Natural killer cell (primary cell): ENCODE measurements at regions not wholly inside any gene's neighbourhood (a gene's known extent, or its start where the extent isn't known, plus 50 kb on each side); places are given as distances from the start of the nearest gene placed in this dataset.

Experiments
- ATAC-seq, 3 donors: fragments of 150-1000 bp in 2 of 3; fragments of 200-7000 bp in 1 of 3; cut with Tn5 transposase; 1 replicate in 1 of 3; 2 replicates in 2 of 3; pipeline ENCODE4 v1.10.0; 2021; ENCODE audit warnings: mild to moderate bottlenecking in 2 of 3, moderate library complexity in 2 of 3
- DNase-seq, 2 donors: peaks; one replicate each; pipeline versions ENCODE4 v3.0.0 to v3.0.0-alpha.2; 2013 to 2021; ENCODE audit warnings: mixed read lengths in 1 of 2
- H3K27ac ChIP-seq: one replicate; pipeline ENCODE4 v1.5.1; 2013; ENCODE audit warnings: mild to moderate bottlenecking, low read length
- H3K27me3 ChIP-seq: one replicate; pipeline ENCODE4 v1.6.1; 2013; ENCODE audit warnings: low read length; ENCODE audit not compliant: control insufficient read depth, insufficient read depth
- H3K36me3 ChIP-seq: one replicate; pipeline ENCODE4 v1.6.1; 2013; ENCODE audit warnings: low read length; ENCODE audit not compliant: control insufficient read depth, insufficient read depth
- H3K4me1 ChIP-seq: one replicate; pipeline ENCODE4 v1.6.1; 2013; ENCODE audit warnings: low read length; ENCODE audit not compliant: control insufficient read depth, insufficient read depth
- H3K4me3 ChIP-seq: one replicate; pipeline ENCODE4 v1.5.1; 2013; ENCODE audit warnings: low read length
- H3K9me3 ChIP-seq: one replicate; pipeline ENCODE4 v1.6.1; 2013; ENCODE audit warnings: low read length; ENCODE audit not compliant: control insufficient read depth, insufficient read depth
- H3K27ac Mint-ChIP-seq, 2 donors: one replicate each; pipeline ENCODE4 v1.8.0; 2022; ENCODE audit warnings: mild to moderate bottlenecking in 2 of 2, mixed read lengths in 2 of 2, moderate library complexity in 1 of 2
- H3K27me3 Mint-ChIP-seq, 2 donors: one replicate each; pipeline ENCODE4 v1.8.0; 2022; ENCODE audit warnings: low read depth in 2 of 2, mixed read lengths in 2 of 2
- H3K36me3 Mint-ChIP-seq: one replicate; pipeline ENCODE4 v1.8.0; 2022; ENCODE audit warnings: mixed read lengths
- H3K4me1 Mint-ChIP-seq, 2 donors: one replicate each; pipeline ENCODE4 v1.8.0; 2022; ENCODE audit warnings: mixed read lengths in 2 of 2
- H3K4me3 Mint-ChIP-seq: one replicate; pipeline ENCODE4 v1.8.0; 2022; ENCODE audit warnings: mild to moderate bottlenecking, moderate library complexity, mixed read lengths
- H3K9me3 Mint-ChIP-seq, 2 donors: one replicate each; pipeline ENCODE4 v1.8.0; 2022; ENCODE audit warnings: mixed read lengths in 2 of 2
- WGBS: methylation state at CpG from one replicate; pipeline ENCODE4 v1.1.7; 2013; ENCODE audit warnings: missing lambda C conversion rate; ENCODE audit not compliant: insufficient coverage; 5-methylcytosine and 5-hydroxymethylcytosine counted together
- intact Hi-C: fragments of 100-400 bp; cut with micrococcal nuclease; formaldehyde crosslinking; loops from one replicate; pipeline ENCODE4 v1.14.2; 2022
- TF ChIP-seq, protein P1 (sequence below): fragments of 200-600 bp; IDR thresholded peaks from one replicate; pipeline ENCODE4 v1.8.0; 2022; ENCODE audit warnings: antibody characterized with exemption

DNA sequence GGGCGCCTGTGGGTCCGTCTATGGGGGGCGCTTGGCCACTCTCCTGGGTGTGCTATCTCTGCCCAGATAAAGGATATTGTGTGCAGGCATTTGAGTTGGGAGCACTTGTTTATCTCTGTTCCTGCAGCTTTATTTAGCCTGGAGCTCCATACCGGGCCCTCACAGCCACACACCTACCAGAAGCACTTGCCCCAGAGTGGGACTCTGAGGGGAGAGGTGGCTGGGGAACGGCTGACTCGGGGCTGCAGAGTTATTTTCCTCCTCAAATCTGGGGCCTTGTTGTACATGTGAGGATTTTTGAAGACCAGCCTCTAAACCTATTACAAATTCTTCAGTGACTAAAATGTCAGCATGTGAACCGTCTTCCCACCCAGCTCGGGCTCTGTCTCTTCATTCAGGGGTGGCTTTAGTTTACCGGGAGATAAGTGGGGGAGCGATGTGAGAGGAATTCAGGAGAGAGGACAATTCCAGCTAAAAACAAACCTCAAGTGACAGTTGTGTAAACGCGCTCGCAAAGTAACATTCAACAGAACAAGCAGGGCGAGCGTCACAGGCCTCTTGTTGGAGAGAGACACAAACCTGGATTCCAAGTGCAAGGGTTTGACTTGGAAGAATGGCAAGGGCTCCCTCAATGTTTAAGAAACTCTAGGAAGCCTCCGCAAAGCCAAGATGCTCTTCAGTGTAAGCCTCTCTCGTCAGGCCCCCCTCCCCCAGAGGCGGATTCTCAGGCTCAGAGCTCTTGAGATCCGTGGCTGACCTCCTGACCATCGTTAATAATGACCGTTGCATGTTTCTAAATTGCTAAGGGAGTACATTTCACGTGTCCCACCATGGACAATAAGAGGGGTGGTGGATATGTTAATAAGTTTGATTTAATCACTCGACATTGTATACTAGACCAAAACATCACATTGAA, 548.9 kb downstream of the QKI start:
- intact Hi-C loops: no loop called here
- no peak for ATAC-seq
- no peaks in the 10 kb centered on the region for H3K27me3 ChIP-seq
- Mint-ChIP-seq H3K9me3 (no peaks in the 10 kb centered on the region), H3K36me3 (no peaks in the 10 kb centered on the region), H3K4me1 (no peaks in the 10 kb centered on the region), H3K27me3 (peaks cover 3 to 18% of the 10 kb centered on the region in 2 donors), H3K27ac (no peak overlapping the region), H3K4me3 (no peak overlapping the region)
- 88% methylated on average over 15 of the region's 23 CpGs for WGBS
- DNase-seq: no peak
- TF ChIP-seq, protein P1, sequence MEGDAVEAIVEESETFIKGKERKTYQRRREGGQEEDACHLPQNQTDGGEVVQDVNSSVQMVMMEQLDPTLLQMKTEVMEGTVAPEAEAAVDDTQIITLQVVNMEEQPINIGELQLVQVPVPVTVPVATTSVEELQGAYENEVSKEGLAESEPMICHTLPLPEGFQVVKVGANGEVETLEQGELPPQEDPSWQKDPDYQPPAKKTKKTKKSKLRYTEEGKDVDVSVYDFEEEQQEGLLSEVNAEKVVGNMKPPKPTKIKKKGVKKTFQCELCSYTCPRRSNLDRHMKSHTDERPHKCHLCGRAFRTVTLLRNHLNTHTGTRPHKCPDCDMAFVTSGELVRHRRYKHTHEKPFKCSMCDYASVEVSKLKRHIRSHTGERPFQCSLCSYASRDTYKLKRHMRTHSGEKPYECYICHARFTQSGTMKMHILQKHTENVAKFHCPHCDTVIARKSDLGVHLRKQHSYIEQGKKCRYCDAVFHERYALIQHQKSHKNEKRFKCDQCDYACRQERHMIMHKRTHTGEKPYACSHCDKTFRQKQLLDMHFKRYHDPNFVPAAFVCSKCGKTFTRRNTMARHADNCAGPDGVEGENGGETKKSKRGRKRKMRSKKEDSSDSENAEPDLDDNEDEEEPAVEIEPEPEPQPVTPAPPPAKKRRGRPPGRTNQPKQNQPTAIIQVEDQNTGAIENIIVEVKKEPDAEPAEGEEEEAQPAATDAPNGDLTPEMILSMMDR: no peak
- H3K4me1 ChIP-seq: no peaks in the 10 kb centered on the region
- H3K36me3 ChIP-seq: no peaks in the 10 kb centered on the region
- no peak overlapping the region for H3K4me3 ChIP-seq
- no peak overlapping the region for H3K27ac ChIP-seq
- no peaks in the 10 kb centered on the region for H3K9me3 ChIP-seq

DNA sequence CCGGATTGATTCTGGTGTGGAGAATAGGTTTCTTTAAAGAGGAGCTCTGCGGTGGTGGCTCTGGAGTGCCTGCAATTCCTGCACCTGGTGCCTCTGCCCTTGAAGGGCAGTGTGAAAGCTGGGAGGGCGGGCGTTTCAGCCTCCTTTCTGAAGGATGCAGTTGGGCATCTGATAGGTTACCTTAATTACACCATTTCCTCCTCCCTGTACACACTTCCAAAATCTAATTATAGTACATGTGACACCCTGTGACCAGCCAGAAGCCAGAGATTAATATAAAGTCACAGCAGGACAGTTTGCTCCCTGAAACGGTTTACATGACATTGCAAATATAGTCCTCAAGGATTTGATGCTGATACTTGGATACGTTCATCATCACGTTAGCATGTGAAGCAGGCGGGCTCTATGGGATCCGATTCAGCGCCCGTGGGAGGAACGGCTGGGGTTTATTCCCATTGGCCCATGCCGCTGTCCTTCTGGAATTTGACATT, 548.2 kb downstream of the QKI start:
- H3K4me3 ChIP-seq: no peak overlapping the region
- no peak overlapping the region for H3K4me3 Mint-ChIP-seq
- no peak for ATAC-seq
- no peaks in the 10 kb centered on the region for H3K4me1 Mint-ChIP-seq
- H3K27me3 ChIP-seq: no peaks in the 10 kb centered on the region
- H3K27me3 Mint-ChIP-seq: peaks cover 3 to 15% of the 10 kb centered on the region in 2 donors
- no peaks in the 10 kb centered on the region for H3K36me3 ChIP-seq
- H3K4me1 ChIP-seq: no peaks in the 10 kb centered on the region
- WGBS: 93% methylated on average over 13 of the region's 13 CpGs
- no peaks in the 10 kb centered on the region for H3K9me3 ChIP-seq
- no peak overlapping the region for H3K27ac ChIP-seq
- TF ChIP-seq, protein P1: no peak
- H3K36me3 Mint-ChIP-seq: no peaks in the 10 kb centered on the region
- H3K9me3 Mint-ChIP-seq: no peaks in the 10 kb centered on the region
- intact Hi-C loops: no loop called here
- H3K27ac Mint-ChIP-seq: no peak overlapping the region
- DNase-seq: no peak

DNA sequence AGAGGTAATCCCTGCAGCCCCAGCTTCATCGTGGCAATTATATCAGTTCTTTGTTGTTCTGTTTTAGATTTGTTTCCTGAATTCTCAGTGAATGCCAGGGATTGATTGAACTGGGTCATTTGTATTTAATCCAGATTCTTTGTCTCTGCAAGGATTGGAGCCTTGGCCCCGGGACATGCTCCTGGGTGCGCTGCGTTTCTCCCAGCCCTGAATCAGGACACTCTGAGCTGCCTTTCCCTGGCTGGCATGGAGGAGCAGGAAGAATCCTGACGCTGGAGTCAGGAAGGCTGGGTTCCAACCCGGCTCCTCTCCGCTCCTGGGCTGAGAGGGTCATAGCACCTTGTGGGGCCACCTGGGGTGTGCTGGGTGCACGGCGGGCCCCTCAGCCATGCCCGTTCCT, 545.6 kb downstream of the QKI start:
- Histone ChIP-seq H3K36me3 (no peaks in the 10 kb centered on the region), H3K4me3 (no peak overlapping the region), H3K4me1 (no peaks in the 10 kb centered on the region), H3K27me3 (peaks cover 3% of the 10 kb centered on the region), H3K27ac (no peak overlapping the region), H3K9me3 (no peaks in the 10 kb centered on the region)
- Mint-ChIP-seq H3K36me3 (no peaks in the 10 kb centered on the region), H3K27ac (no peak overlapping the region), H3K9me3 (no peaks in the 10 kb centered on the region), H3K4me1 (peaks cover 5 to 11% of the 10 kb centered on the region in 2 donors), H3K27me3 (peaks cover 13% of the 10 kb centered on the region in 2 donors), H3K4me3 (no peak overlapping the region)
- DNase-seq: no peak
- intact Hi-C loops: no loop called here
- ATAC-seq: no peak
- 89% methylated on average over 9 of the region's 10 CpGs for WGBS
- TF ChIP-seq, protein P1: no peak
